ENCODE measurements at regions not wholly inside any gene's neighbourhood (a gene's known extent, or its start where the extent isn't known, plus 50 kb on each side); places are given as distances from the start of the nearest gene placed in this dataset.

DNA sequence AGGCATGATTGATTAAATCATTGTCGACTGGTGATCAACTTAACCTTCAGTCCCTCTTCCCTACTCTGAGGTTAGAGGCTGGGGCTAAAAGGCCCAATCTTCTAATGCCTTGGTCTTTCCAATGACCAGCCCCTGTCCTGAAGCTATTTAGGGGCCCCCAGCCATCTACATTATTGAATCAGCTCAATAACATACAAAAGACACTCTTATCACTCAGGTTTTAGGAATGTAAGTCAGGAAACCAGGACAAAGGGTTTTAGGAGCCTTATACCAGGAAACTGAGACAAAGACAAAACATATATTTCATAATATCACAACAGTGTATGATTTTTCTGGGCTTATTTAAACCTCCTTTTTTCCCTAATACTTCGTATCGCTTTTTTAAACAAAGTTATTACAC is 198.6 kb downstream of the RNF152 start:
- H3K9me3 ChIP-seq: no peaks in the 10 kb centered on the region
- no peaks in the 10 kb centered on the region for H3K4me1 ChIP-seq (ENCODE audit: insufficient read depth)
- intact Hi-C loops (cut with DNase I): no loop called here
- TF ChIP-seq, protein P1, sequence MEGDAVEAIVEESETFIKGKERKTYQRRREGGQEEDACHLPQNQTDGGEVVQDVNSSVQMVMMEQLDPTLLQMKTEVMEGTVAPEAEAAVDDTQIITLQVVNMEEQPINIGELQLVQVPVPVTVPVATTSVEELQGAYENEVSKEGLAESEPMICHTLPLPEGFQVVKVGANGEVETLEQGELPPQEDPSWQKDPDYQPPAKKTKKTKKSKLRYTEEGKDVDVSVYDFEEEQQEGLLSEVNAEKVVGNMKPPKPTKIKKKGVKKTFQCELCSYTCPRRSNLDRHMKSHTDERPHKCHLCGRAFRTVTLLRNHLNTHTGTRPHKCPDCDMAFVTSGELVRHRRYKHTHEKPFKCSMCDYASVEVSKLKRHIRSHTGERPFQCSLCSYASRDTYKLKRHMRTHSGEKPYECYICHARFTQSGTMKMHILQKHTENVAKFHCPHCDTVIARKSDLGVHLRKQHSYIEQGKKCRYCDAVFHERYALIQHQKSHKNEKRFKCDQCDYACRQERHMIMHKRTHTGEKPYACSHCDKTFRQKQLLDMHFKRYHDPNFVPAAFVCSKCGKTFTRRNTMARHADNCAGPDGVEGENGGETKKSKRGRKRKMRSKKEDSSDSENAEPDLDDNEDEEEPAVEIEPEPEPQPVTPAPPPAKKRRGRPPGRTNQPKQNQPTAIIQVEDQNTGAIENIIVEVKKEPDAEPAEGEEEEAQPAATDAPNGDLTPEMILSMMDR (IDR thresholded peaks at IDR 0.05): no peak
- TF ChIP-seq POLR2A (IDR thresholded peaks at IDR 0.05): no peak
- no peak for TF ChIP-seq EP300 (IDR thresholded peaks at IDR 0.05)
- no peak overlapping the region for H3K4me3 ChIP-seq
- H3K27me3 ChIP-seq: no peaks in the 10 kb centered on the region
- DNase-seq: no peak
- 79 to 90% (median 87%) methylated on average over 3 of the region's 3 CpGs for WGBS, 3 donors
- no peak overlapping the region for H3K27ac ChIP-seq
- H3K36me3 ChIP-seq: no peaks in the 10 kb centered on the region

GRCh38 chr18:61690418-61691138 is 202.2 kb downstream of the RNF152 start:
- Histone ChIP-seq H3K27ac (no peak overlapping the region), H3K4me1 (ENCODE audit: insufficient read depth) (no peaks in the 10 kb centered on the region), H3K27me3 (no peaks in the 10 kb centered on the region), H3K4me3 (no peak overlapping the region), H3K36me3 (no peaks in the 10 kb centered on the region), H3K9me3 (no peaks in the 10 kb centered on the region)
- TF ChIP-seq EP300 (IDR thresholded peaks at IDR 0.05) (no peak), POLR2A (IDR thresholded peaks at IDR 0.05) (no peak)
- TF ChIP-seq, protein P1 (IDR thresholded peaks at IDR 0.05): no peak
- 86 to 92% (median 91%) methylated on average over 5 of the region's 5 CpGs for WGBS, 3 donors
- intact Hi-C loops (cut with DNase I): no loop called here
- no peak for DNase-seq

DNA sequence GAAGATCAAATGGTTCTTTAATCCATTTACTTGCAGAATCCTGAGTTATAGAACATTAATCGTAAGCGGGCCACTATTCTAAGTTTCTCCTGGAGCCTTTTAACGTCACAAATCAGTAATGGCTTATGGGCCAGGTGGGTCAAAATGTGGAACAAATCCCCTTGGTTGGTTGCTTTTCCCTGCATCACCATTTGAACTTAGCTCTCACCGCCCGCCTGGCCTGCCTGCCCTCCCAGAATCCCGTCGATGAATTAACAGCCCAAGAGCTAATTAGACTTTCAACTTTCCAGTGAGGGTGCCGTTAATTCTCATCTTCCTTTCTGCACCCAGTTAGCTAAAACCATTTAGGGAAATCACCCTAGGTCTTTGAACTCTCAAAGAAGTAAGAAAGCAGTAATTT is 205.5 kb downstream of the RNF152 start:
- Histone ChIP-seq H3K36me3 (no peaks in the 10 kb centered on the region), H3K4me1 (ENCODE audit: insufficient read depth) (no peaks in the 10 kb centered on the region), H3K9me3 (no peaks in the 10 kb centered on the region), H3K4me3 (no peak overlapping the region), H3K27ac (no peak overlapping the region), H3K27me3 (no peaks in the 10 kb centered on the region)
- WGBS, 3 donors: 93 to 96% (median 94%) methylated on average over 8 of the region's 8 CpGs
- intact Hi-C loops (cut with DNase I): no loop called here
- DNase-seq: no peak
- no peak for TF ChIP-seq EP300 (IDR thresholded peaks at IDR 0.05)
- TF ChIP-seq, protein P1 (IDR thresholded peaks at IDR 0.05): no peak
- no peak for TF ChIP-seq POLR2A (IDR thresholded peaks at IDR 0.05)

- 92 to 96% (median 96%) methylated on average over 2 of the region's 2 CpGs for WGBS, 3 donors
- H3K4me1 ChIP-seq (ENCODE audit: insufficient read depth): no peaks in the 10 kb centered on the region
- intact Hi-C loops (cut with DNase I): no loop called here
- H3K27ac ChIP-seq: no peak overlapping the region
- no peak for TF ChIP-seq EP300 (IDR thresholded peaks at IDR 0.05)
- no peak for TF ChIP-seq POLR2A (IDR thresholded peaks at IDR 0.05)
- DNase-seq: no peak
- H3K27me3 ChIP-seq: no peaks in the 10 kb centered on the region
- no peaks in the 10 kb centered on the region for H3K9me3 ChIP-seq
- no peaks in the 10 kb centered on the region for H3K36me3 ChIP-seq
- H3K4me3 ChIP-seq: no peak overlapping the region
Measured at GRCh38 chr18:61683856-61684255, 209.0 kb downstream of the RNF152 start.

- H3K27ac ChIP-seq: no peak overlapping the region
- no peak for DNase-seq
- no peaks in the 10 kb centered on the region for H3K36me3 ChIP-seq
- H3K4me1 ChIP-seq (ENCODE audit: insufficient read depth): no peaks in the 10 kb centered on the region
- no peaks in the 10 kb centered on the region for H3K9me3 ChIP-seq
- 92 to 95% (median 92%) methylated on average over 2 of the region's 2 CpGs for WGBS, 3 donors
- H3K4me3 ChIP-seq: no peak overlapping the region
- no peaks in the 10 kb centered on the region for H3K27me3 ChIP-seq
- TF ChIP-seq POLR2A (IDR thresholded peaks at IDR 0.05) (no peak), EP300 (IDR thresholded peaks at IDR 0.05) (no peak)
- TF ChIP-seq, protein P1 (IDR thresholded peaks at IDR 0.05): no peak
- intact Hi-C loops (cut with DNase I): no loop called here
Measured at GRCh38 chr18:61681065-61681464, 211.7 kb downstream of the RNF152 start.

Data from ovary (tissue), 7 donors.